Endodermal cell (in vitro differentiated cells): ENCODE measurements at regions not wholly inside any gene's neighbourhood (a gene's known extent, or its start where the extent isn't known, plus 50 kb on each side); places are given as distances from the start of the nearest gene placed in this dataset.
"Not testable (repeated sequence)": the region's sequence is repeated elsewhere in the genome, so short reads cannot be mapped to it uniquely, and the experiment has no call there.

ENCODE experiments used
- DNase-seq: peaks from one replicate; pipeline ENCODE4 v3.0.0-alpha.2; 2017
- H3K27ac ChIP-seq: 2 replicates; pipeline ENCODE4 v1.5.1; 2013; ENCODE audit warnings: mild to moderate bottlenecking, low read depth, low read length, moderate library complexity
- H3K27me3 ChIP-seq: 2 replicates; pipeline ENCODE4 v1.6.1; 2013; ENCODE audit warnings: mild to moderate bottlenecking, low read length, moderate library complexity; ENCODE audit not compliant: insufficient read depth, control insufficient read depth, poor library complexity, severe bottlenecking
- H3K36me3 ChIP-seq: 2 replicates; pipeline ENCODE4 v1.7.0; 2013; ENCODE audit warnings: mild to moderate bottlenecking, low read length, moderate library complexity; ENCODE audit not compliant: control insufficient read depth, insufficient read depth
- H3K4me1 ChIP-seq: one replicate; pipeline ENCODE4 v1.7.0; 2013; ENCODE audit warnings: low read length; ENCODE audit not compliant: control insufficient read depth, insufficient read depth
- H3K4me3 ChIP-seq: 2 replicates; pipeline ENCODE4 v1.5.1; 2013; ENCODE audit warnings: mild to moderate bottlenecking, low read length, moderate library complexity
- H3K9ac ChIP-seq: 2 replicates; pipeline ENCODE4 v1.6.1; 2013; ENCODE audit warnings: mild to moderate bottlenecking, low read length, moderate library complexity; ENCODE audit not compliant: poor library complexity, severe bottlenecking; ENCODE audit errors: extremely low read depth
- H3K9me3 ChIP-seq: 2 replicates; pipeline ENCODE4 v1.6.1; 2013; ENCODE audit warnings: mild to moderate bottlenecking, low read length, moderate library complexity; ENCODE audit not compliant: control insufficient read depth
- H3K27ac Mint-ChIP-seq: 2 replicates; pipeline ENCODE4 v1.8.0; 2020; ENCODE audit warnings: mixed read lengths
- H3K27me3 Mint-ChIP-seq: 2 replicates; pipeline ENCODE4 v1.8.0; 2021; ENCODE audit warnings: mild to moderate bottlenecking, mixed read lengths; ENCODE audit not compliant: insufficient read depth
- H3K36me3 Mint-ChIP-seq: 2 replicates; pipeline ENCODE4 v1.8.0; 2020; ENCODE audit warnings: low read depth, mixed read lengths
- H3K4me1 Mint-ChIP-seq: 2 replicates; pipeline ENCODE4 v1.8.0; 2020; ENCODE audit warnings: mixed read lengths
- H3K4me3 Mint-ChIP-seq: 2 replicates; pipeline ENCODE4 v1.8.0; 2020; ENCODE audit warnings: mild to moderate bottlenecking, moderate library complexity, mixed read lengths
- H3K9me3 Mint-ChIP-seq: 2 replicates; pipeline ENCODE4 v1.8.0; 2020; ENCODE audit warnings: mild to moderate bottlenecking, mixed read lengths
- WGBS, 2 experiments: methylation state at CpG; one replicate each; pipeline versions ENCODE4 v1.1.5 to v1.1.7; 2013; ENCODE audit warnings: missing lambda C conversion rate in 2 of 2, mixed read lengths in 1 of 2; ENCODE audit not compliant: insufficient coverage in 1 of 2, insufficient read length in 1 of 2; 5-methylcytosine and 5-hydroxymethylcytosine counted together
- TF ChIP-seq, protein P1 (sequence below): fragments of 200-600 bp; sonication (generic); conservative IDR thresholded peaks from 2 replicates; pipeline ENCODE4 v1.5.0; 2021; ENCODE audit warnings: antibody characterized with exemption, mild to moderate bottlenecking

DNA sequence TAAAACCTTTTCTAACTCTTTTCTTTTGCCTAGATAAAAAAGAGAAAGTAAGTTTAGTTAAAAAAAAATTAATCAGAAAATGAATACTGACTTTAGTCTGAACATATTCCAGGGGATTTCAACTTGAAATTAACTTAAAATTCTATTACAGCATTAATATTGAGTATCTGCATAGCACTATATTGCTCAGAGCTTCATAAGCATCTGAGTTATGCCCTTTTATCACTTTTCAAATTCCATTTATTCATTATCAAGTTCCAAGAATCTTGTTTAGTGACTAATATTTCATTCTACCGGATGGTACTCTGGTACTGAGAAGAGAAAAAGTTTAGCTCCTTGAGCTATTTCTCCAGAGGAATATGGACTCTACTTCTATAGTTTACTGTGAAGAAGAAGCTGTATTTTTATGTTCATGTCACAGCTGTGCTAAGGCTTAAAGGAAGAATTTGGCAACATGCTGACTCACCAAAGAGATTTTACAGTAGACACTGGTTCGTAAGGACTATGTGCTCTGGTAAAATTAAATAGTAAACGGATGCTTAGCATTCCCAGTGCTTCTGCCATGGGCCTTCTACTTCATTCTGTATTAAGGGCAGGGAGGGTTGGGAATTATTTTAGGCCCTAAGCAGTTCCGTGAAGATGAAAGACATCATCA is 285.2 kb upstream of the SEMA6A start:
- Histone ChIP-seq H3K36me3 (no peaks in the 10 kb centered on the region), H3K27ac (no peak overlapping the region), H3K9ac (no peak overlapping the region), H3K9me3 (no peaks in the 10 kb centered on the region), H3K4me1 (peaks cover 4% of the 10 kb centered on the region), H3K4me3 (no peak overlapping the region), H3K27me3 (no peaks in the 10 kb centered on the region)
- H3K4me1 Mint-ChIP-seq = peaks cover 40% of the 10 kb centered on the region
- DNase-seq = no peak
- WGBS, 2 experiments = 95 to 100% methylated on average over 2 to 3 of the region's 4 CpGs
- no peak overlapping the region for H3K27ac Mint-ChIP-seq
- no peak overlapping the region for H3K4me3 Mint-ChIP-seq
- H3K27me3 Mint-ChIP-seq = no peaks in the 10 kb centered on the region
- TF ChIP-seq, protein P1, sequence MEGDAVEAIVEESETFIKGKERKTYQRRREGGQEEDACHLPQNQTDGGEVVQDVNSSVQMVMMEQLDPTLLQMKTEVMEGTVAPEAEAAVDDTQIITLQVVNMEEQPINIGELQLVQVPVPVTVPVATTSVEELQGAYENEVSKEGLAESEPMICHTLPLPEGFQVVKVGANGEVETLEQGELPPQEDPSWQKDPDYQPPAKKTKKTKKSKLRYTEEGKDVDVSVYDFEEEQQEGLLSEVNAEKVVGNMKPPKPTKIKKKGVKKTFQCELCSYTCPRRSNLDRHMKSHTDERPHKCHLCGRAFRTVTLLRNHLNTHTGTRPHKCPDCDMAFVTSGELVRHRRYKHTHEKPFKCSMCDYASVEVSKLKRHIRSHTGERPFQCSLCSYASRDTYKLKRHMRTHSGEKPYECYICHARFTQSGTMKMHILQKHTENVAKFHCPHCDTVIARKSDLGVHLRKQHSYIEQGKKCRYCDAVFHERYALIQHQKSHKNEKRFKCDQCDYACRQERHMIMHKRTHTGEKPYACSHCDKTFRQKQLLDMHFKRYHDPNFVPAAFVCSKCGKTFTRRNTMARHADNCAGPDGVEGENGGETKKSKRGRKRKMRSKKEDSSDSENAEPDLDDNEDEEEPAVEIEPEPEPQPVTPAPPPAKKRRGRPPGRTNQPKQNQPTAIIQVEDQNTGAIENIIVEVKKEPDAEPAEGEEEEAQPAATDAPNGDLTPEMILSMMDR = no peak
- H3K9me3 Mint-ChIP-seq = no peaks in the 10 kb centered on the region
- H3K36me3 Mint-ChIP-seq = no peaks in the 10 kb centered on the region

DNA sequence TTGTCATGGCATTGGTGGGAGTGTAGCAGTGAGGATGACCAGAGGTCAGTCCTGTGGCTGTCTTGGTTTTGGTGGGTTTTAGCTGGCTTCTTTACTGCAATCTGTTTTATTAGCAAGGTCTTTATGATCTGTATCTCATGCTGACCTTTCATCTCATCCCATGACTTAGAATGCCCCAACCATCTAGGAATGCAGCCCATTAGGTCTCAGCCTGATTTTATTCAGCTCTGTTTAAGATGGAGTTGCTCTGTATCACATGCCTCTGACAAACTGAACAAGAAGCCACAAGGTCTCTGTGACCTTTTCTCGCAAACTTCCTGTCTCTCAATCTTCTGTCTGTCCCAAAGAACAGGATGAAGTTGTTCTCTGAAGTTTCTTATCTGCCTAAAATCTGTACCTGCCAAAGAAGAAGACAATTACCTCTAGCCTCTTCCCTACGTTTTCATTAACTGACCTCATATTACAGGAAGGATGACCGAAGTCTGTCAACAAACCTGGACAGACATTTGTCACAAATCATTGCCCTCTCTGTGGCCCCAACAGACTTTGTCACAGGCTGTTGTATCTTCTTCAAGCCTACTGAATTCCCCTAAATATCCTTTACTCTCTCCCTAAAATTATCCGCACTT is 284.2 kb upstream of the SEMA6A start:
- Mint-ChIP-seq H3K9me3 (no peaks in the 10 kb centered on the region), H3K4me1 (peaks cover 30% of the 10 kb centered on the region), H3K4me3 (no peak overlapping the region), H3K27me3 (no peaks in the 10 kb centered on the region), H3K27ac (no peak overlapping the region), H3K36me3 (no peaks in the 10 kb centered on the region)
- Histone ChIP-seq H3K27me3 (no peaks in the 10 kb centered on the region), H3K27ac (no peak overlapping the region), H3K4me3 (no peak overlapping the region), H3K9ac (no peak overlapping the region), H3K9me3 (no peaks in the 10 kb centered on the region), H3K36me3 (no peaks in the 10 kb centered on the region), H3K4me1 (peaks cover 4% of the 10 kb centered on the region)
- 84 to 90% methylated on average over 3 to 4 of the region's 4 CpGs for WGBS, 2 experiments
- TF ChIP-seq, protein P1 = no peak
- no peak for DNase-seq

GRCh38 chr5:116858020-116858419 is 283.4 kb upstream of the SEMA6A start:
- H3K27me3 Mint-ChIP-seq, H3K9me3 Mint-ChIP-seq, H3K27me3 ChIP-seq, H3K27ac Mint-ChIP-seq, H3K9me3 ChIP-seq, H3K9ac ChIP-seq, DNase-seq, H3K27ac ChIP-seq, H3K4me3 ChIP-seq, H3K4me3 Mint-ChIP-seq, H3K4me1 ChIP-seq, H3K36me3 ChIP-seq, H3K36me3 Mint-ChIP-seq: not testable (repeated sequence)
- WGBS, 2 experiments = 92 to 100% methylated on average over 1 to 4 of the region's 4 CpGs
- peaks cover 23% of the 10 kb centered on the region for H3K4me1 Mint-ChIP-seq
